NCI-H1092 treated with DMSO at 0.1 percent for 48 hours (cell line): ENCODE measurements at regions not wholly inside any gene's neighbourhood (a gene's known extent, or its start where the extent isn't known, plus 50 kb on each side); places are given as distances from the start of the nearest gene placed in this dataset.
"Not testable (repeated sequence)": the region's sequence is repeated elsewhere in the genome, so short reads cannot be mapped to it uniquely, and the experiment has no call there.

Source experiments
- DNase-seq: peaks from one replicate; lab custom pipeline; 2025; lab: John Stamatoyannopoulos, UW

DNA sequence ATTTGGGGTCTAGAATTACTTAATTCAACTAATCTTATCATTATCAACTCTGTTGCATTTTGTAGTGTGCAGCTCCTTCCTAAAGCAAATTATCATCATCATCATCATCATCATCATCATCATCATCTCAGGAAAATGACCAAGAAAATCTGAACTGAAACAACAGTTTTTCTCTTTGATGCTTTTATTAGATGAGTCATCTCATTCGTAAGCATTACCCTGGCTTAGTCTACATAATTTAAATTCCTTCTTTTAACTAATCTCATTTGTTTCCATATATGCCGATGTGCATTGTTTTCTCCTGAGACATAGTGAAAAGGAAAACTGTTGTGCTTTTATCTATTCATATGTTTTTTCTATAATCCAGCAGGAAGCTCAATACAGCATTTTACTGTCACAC lies 173.0 kb upstream of the PDE4D start:
- no peak for DNase-seq

DNA sequence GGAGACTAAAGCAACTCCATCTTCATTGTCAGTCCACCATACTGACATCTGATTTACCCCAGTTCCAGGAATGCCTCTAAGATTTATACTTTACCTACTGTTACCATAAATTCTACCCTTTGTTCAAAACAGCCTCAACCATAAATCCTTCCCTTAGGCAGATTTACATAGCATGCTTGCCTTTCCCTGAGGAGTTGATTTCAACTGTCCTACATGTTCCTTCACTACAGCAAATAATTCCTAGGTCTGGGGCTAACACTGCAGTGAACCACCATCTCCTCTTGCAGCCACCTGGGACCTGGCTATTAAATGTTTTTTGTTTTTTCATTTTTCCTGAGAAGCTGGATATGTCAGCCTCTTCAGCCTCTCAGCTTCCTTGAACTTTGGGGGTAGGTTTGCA lies 166.9 kb upstream of the PDE4D start:
- DNase-seq = no peak

DNA sequence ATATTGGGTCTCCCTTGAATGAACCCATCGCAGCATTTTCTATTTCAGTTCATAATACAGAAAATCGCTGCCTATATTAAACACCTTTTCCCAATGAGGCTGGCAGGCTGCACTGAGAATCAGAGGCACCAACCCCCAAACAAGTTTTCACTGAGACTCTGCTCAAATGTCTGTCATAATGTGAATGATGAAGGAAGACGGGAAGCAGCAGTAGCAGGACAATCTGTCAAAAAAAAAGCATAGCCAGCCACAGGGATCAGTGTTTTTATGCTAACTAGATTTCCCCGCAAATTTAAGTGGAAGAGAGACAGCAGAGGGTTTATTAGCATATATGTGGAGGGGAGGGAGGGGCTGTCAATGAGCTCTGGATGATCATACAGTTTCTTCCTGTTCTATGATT lies 162.7 kb upstream of the PDE4D start:
- no peak for DNase-seq

DNA sequence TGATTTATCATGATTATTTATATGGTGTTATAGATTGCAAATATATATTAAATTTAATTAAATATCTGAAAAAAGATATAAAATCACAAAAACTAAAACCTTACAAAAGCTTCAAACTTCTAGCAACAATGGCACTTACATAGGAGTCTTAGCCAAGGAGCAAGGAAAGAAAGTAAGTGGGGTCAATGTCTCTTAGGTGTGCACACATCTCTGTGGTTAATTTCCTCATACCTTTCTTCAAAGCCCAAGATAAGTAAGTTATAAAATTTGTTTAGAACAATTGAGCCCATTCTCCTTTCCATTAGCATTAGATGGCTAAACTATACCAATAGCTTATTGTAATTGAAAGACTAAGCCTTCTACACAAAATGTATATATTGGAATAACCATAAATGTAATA lies 161.6 kb upstream of the PDE4D start:
- no peak for DNase-seq

DNA sequence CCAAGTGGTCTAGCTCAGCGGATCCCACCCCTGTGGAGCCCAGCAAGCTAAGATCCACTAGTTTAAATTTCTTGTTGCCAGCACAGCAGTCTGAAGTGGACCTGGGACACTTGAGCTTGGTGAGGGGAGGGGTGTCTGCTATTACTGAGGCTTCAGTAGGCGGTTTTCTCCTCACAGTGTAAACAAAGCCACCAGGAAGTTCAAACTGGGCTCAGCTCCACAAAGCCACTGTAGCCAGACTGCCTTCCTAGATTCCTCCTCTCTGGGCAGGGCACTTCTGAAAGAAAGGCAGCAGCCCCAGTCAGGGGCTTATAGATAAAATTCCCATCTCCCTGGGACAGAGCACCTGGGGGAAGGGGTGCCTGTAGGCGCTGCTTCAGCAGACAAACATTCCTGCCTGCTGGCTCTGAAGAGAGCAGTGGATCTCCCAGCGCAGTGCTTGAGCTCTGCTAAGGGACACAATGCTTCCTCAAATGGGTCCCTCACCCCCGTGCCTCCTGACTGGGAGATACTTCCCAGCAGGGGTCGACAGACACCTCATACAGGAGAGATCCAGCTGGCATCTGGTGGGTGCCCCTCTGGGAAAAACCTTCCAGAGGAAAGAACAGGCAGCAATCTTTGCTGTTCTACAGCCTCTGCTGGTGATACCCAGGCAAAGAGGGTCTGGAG lies 148.6 kb upstream of the PDE4D start:
- not testable (repeated sequence) for DNase-seq

DNA sequence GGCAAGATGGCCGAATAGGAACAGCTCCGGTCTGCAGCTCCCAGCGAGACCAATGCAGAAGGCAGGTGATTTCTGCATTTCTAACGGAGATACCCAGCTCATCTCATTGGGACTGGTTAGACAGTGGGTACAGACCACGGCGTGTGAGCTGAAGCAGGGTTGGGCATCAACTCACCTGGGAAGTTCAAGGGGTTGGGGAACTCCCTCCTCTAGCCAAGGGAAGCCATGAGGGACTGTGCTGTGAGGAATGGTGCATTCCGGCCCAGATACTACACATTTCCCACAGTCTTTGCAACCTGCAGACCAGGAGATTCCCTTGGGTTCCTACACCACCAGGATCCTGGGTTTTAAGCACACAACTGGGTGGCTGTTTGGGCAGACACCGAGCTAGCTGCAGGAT lies 148.0 kb upstream of the PDE4D start:
- not testable (repeated sequence) for DNase-seq

DNA sequence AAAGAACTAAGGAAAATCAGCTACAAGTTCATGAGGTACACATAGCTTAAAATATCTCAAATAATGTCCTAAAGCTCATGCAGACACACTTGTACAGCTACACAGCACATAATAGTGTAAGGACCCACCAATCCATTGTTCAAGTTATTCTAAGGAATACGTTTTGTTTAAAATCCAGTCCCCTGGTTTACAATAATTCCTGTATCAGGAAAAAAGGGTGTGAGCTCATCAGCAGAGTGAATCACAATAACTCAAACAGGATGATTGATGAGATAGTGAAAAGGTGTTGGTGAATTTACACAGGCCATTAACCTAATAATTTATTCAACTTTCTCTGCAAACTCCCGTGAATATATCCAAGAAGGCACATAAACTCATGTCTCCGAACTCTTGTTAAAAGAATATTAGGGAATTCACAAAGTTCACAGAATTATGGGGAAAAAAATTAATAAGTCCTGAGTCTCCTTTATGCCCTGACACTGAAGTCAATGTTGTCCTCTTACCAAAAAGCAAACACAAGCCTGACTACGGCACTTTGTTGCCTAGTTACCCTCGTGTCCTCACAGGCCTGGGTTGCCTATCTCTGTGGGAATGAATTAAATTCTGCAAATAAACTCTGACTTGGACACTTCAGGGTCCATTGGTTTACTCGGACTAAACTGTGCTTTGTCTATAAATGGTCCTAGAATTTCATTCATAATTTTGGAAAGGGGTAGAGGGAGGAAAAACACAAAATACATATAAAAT lies 142.8 kb upstream of the PDE4D start:
- DNase-seq = peak; percentile 62

DNA sequence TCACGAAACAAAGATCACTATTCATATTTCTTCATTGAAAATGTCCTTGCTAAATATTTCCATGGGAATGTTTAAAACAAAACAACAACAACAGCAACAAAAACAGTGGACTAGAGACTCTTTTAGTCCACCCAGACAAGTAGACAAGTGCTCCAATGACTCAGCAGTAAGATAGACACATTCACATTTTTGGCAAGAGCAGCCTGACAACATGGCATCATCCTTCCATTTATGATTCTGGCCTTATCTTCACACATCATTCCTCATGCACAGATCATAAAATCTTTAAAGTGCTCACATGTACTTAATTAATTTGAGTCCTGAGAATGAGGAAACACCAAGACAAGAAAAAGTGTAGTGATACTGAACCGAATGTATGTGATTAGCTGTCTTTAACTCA lies 132.6 kb upstream of the PDE4D start:
- no peak for DNase-seq

DNA sequence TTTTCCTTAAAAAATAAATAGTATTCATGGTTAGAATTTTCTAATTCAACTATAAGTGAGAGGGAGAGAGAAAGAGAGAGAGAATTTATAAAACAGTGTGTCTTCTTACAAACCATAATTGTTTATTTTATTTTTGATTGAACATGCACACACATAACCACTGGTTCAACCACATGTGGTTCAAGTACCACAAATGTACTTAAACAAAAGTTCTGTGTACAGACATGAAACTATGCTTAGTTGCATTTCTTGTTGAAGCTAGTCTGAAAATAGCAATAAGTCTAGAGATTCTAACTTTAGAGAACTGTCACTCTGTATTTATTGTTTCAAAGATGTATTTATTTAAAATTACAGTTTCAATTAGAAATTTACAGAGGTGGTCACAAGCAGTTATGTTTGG lies 130.6 kb upstream of the PDE4D start:
- no peak for DNase-seq

DNA sequence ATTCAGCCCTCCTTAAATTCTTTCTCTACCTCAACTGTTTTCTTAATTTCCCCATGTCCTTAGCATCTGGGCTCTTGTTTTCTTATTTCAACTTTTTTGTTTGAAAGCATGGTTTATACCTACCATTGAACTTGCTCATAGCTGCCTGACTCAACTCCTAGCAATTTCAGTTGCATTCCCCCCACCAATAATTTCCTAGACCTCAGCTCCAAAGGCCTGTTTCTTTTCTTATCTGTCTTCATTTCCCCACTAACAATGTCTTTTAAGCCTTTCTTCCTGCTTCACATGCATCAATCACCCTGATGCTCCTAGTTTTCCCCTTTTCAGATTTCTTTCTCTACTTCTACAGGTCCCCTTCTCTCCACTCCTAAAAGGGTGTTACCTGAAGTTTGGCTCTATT lies 129.7 kb upstream of the PDE4D start:
- DNase-seq = no peak

DNA sequence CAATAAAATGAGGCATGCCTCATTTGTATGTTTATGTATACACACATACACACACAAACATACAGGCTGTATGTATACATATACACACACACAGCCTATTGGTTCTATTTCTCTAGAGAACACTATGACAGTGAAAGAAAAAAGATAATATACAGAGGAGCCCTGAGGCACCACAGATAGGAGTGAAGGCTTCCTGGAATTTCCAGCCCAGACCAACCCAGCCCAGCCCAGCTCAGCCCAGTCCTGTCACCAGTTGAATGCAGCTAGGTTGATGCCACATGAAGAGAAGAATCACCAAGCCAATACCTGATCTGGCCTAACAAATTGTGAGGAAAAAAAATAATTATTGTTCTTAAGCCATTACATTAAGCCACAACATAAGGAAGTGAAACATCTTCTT lies 126.9 kb upstream of the PDE4D start:
- DNase-seq = no peak

DNA sequence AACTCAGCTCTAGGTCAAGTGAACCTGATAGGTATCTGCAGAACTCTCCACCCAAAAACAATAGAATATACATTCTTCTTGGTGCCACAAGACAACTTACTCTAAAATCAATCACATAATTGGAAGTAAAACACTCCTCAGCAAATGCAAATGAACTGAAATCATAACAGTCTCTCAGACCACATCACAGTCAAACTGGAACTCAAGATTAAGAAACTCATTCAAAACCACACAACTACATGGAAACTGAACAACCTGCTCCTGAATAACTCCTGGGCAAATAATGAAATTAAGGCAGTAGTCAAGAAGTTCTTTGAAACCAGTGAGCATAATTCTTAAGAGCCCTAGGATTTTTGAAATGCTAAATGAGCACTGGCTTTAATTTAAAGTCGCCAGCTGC lies 125.4 kb upstream of the PDE4D start:
- DNase-seq = not testable (repeated sequence)

DNA sequence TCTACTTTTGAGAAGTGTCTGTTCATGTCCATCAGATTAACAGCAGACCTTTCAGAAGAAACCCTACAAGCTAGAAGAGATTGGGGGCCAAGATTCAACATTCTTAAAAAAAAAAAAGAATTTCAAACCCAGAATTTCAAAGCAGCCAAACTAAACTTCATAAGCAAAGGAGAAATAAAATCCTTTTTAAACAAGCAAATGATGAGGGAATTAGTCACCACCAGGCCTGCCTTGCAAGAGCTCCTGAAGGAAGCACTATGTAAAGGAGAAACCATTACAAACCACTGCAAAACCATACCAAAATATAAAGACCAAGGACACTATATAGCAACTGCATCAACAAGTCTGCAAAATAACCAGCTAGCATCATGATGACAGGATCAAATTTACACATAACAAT lies 124.6 kb upstream of the PDE4D start:
- no peak for DNase-seq

DNA sequence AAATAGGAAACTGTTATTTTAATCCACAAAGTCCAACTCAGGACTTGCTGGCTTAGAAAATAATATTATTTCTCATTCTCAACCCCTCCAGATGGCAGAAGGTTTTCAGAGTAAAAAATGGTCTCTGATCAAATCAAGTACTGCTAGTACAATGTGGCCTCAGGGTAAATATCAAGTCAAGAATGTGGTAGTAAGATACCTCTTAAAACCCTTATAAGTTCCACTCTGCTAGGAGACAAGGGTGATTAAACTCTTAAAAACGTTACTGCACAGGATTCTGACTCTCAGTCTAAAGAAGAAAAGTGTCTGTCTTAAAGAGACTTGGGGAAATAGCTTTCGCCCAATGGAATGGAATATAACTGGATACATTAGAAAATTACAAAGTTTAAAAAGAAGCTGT lies 120.8 kb upstream of the PDE4D start:
- no peak for DNase-seq

DNA sequence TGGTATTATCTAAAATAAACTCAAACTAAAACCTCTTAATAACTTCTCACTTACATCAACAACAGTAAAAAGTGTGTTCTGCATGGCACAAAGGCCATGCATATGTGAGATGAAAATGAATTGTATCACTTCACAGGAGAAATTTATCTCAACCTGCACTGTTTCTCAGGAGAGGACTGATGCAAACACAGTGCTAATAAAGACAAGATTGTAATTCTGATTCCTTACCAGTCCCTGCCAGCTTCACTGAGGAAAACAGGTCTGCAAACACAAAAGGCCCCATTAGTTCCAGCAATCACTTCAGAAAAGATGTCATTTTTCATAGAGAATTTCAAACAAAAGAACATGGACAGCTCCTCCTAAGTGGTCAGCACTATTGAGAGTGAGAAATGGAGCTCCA lies 117.3 kb upstream of the PDE4D start:
- DNase-seq = no peak

DNA sequence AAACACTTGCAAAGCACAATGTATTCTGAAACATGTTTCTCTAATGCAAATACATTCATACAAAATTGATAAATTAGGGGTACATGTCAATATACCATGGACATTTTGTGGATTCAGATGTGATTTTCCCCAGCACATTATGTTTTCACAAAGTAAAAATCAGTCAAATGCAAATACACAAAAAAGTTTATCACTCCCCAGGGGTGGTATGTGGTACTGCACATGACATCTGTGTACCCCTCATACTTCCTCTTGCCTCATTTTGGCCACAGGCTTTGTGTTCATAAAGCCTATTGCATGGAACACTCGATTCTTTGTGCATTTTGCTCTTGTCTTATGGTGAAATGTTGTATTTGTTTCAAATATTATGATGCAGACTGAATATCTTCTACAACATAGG lies 116.8 kb upstream of the PDE4D start:
- DNase-seq = no peak

DNA sequence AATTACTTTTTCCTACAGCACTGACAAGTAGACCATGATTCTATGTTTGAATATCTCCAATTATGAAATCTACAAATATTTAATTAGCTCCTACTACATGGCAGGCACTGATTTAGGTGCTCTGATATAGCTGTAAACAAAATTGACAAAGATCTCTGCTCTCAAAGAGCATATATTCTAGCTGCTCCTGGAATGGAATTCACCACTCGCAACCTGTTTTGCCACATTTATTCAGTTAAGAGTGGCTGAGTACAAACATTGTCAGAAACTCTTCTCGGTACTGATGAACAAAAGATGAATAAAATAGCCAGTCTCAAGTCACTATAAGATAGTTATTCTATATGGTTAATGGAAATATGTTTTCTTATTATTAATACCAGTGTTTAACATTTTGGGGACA lies 114.2 kb upstream of the PDE4D start:
- no peak for DNase-seq

DNA sequence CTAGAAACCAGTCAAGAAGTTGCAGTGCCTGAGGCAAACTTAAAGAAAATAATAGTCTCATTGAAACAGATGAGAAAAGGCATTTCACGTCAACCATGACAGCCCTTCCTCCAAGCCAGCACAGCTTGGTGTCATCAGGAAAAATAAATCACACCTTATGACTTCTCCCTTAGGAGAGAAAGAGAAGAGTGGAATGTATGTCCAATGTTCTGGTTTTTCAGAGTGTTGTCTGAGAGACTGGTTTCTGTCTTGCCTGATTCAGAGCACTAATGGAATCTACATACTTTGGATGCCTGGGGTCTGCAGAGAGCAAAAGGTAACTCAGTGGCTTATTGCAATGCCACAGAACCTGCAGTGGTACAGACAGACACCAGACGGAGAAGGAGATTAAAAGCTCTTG lies 105.5 kb upstream of the PDE4D start:
- DNase-seq = no peak

DNA sequence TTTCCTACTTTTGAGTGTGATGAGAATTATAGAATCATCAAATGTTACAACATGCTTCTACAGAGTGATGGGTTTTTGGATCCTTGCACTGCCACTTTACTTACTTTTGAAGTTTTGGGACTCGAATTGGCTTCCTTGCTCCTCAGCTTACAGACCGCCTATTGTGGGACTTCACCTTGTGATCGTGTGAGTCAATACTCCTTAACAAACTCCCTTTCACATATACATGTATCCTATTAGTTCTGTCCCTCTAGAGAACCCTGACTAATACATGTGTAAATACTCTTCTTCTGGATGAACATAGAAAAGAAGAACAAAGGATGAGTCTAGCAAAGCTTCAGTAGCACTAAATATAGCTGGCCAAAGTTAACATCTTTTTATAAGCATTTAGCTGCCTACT lies 98.7 kb upstream of the PDE4D start:
- DNase-seq = no peak

DNA sequence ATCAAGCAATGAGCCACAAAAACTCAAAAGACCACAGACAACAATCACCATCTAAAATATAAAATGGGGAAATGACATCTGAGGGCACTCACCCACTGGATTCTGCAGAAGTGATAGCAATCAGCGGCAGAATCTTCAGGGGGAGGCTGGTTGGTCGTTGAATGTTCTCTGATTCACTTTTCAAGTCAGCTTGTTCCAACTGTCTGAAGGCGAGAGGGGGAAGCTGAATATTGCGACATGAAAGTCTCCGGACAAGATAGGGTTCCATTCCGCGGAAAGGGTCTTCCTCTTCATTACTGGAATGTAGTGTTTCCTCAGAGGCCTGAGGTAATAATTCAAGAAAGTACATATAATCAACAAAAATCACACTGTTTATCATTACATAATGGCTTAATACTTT lies 94.9 kb upstream of the PDE4D start:
- DNase-seq = no peak

DNA sequence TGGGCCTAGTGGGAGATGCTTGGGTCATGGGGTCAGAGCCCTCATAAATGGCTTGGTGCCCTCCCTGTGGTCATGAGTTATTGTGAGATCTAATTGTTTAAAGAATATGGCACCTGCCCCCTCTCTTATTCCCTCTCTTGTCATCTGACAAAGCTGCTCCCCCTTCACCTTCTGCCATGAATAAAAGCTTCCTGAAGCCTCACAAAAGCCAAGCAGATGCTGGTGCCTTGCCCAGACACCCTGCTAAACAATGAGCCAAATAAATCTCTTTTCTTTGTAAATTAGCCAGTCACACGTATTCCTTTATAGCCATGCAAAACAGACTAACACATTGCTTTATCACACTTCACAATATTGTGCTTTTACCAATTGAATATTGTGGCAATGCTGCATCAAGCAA lies 82.8 kb upstream of the PDE4D start:
- no peak for DNase-seq

DNA sequence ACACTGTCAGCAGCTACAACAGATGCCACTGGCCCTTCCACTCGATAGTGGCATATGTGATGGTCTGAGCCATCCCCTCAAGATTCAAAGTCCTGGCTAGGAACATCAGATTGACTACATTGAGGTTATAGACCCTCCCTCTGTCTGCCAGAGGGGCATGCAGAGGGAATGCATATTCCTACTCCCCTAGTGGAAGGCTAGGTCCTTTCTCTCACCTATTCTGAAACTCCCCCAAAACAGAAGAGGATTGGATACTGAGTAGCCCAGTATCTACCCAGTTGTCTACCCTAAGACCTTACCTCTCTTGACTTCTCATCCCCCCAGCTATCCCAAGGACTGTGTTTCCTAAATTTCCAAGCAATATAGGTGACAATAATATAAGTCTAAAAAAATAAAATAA lies 78.5 kb upstream of the PDE4D start:
- DNase-seq = no peak

DNA sequence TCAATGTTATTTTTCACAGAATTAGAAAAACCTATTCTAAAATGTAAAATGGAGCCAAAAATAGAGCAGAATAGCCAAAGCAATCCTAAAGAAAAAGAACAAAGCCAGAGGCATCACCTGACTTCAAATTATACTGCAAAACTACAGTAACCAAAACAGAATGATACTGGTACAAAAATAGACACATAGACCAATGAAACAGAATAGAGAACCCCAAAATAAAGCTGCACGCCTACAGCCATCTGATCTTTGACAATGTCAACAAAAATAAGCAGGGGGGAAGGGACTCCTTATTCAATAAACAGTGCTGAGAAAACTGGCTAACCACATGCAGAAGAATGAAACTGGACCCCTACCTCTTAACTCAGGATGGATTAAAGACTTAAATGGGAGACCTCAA lies 65.8 kb upstream of the PDE4D start:
- no peak for DNase-seq

DNA sequence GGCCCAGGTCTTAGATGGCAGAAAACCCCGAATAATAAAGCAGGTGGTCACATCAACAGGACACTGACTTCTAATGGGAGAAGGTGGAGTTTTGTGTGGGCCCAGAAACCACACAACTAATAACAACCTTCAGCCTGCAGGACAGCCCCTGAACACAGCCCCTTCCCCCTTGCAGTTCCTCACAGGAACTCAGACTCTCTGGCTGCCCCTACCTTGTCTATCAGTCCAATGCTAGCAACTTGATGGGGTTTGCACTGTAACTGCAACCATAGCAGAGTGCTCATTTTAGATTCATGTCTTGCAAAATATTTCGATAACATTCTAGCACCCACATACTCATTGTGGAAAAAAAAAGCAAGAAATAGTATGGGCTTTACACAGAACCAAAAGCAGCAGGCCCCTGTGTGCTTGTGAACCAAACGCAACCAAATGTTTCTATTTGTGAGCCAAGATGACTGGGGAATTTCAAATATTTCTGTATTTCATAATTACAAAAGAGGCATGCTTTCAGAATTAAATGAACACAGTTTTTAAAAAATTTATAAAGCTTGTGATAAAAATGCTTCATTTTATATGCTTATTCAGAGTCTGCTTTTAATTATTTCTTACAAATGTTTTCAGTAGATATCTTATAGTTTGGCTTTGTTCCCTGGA lies 62.7 kb upstream of the PDE4D start:
- no peak for DNase-seq
